Right cardiac atrium (tissue), 5 donors: ENCODE measurements at regions not wholly inside any gene's neighbourhood (a gene's known extent, or its start where the extent isn't known, plus 50 kb on each side); places are given as distances from the start of the nearest gene placed in this dataset.
A peak's percentile ranks its signal among the peaks of the same experiment; 100 is the strongest.
"Not testable (repeated sequence)": the region's sequence is repeated elsewhere in the genome, so short reads cannot be mapped to it uniquely, and the experiment has no call there.

ENCODE experiments used
- ATAC-seq, 2 donors: fragments of 200-7000 bp; cut with Tn5 transposase; one replicate each; pipeline versions ENCODE4 v1.8.0 to v1.9.1; 2020; ENCODE audit warnings: moderate library complexity in 2 of 2, mild to moderate bottlenecking in 1 of 2
- DNase-seq, 3 donors: peaks; one replicate each; pipeline ENCODE4 v3.0.0-alpha.2; 2020
- H3K27ac ChIP-seq: one replicate; pipeline ENCODE4 v1.5.1; 2013; ENCODE audit warnings: mild to moderate bottlenecking, low read length, control low read depth, moderate library complexity
- H3K27me3 ChIP-seq: one replicate; pipeline ENCODE4 v1.6.1; 2013; ENCODE audit not compliant: control insufficient read depth, insufficient read depth
- H3K4me1 ChIP-seq: one replicate; pipeline ENCODE4 v1.6.1; 2013; ENCODE audit warnings: low read length; ENCODE audit not compliant: control insufficient read depth, insufficient read depth
- H3K4me3 ChIP-seq: one replicate; pipeline ENCODE4 v1.5.1; 2013; ENCODE audit warnings: low read length, control low read depth
- H3K9me3 ChIP-seq: one replicate; pipeline ENCODE4 v1.6.1; 2013; ENCODE audit warnings: low read length; ENCODE audit not compliant: control insufficient read depth
- WGBS: extraction: QIAGEN DNeasy Blood & Tissue Kit; methylation state at CpG from one replicate; pipeline ENCODE4 v1.1.7; 2013; 5-methylcytosine and 5-hydroxymethylcytosine counted together
- intact Hi-C, 4 donors: fragments of 100-400 bp; cut with DNase I; formaldehyde crosslinking; loops; one replicate each; pipeline versions ENCODE4 v1.11.0 to v1.14.0; 2022 to 2023
- donor health status: healthy with polysubstance abuse.
- donor health status: DM: no; HTN: yes; CAD: no.
- donor health status: DM: no; HTN: no; CAD: no.
- donor health status: DM: no; HTN: yes; CAD: no; lungs with severe emphysema.
- donor health status: DM: yes; HTN: yes; CAD: no.

DNA sequence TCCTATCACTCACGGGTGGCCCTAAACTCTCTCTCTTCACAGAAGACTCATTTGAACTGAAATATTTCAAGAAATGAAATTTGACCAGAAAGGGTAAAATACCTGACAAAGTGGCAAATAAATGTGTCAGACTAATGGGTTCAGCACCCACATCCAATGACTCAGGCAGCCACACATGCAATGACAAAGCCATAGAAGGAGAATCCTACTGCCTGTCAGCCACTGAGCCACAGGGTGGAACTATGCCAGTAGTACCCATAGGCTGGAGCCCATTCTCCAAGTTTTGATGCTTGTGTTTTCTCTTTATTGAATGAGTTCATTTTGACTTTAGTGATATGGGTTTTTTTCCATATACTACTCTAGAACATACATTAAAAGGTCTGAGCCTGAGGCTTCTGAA, 179.0 kb downstream of the BEND2 start:
- Histone ChIP-seq H3K9me3 (no peaks in the 10 kb centered on the region), H3K4me1 (no peaks in the 10 kb centered on the region), H3K27ac (no peak overlapping the region), H3K4me3 (no peak overlapping the region), H3K27me3 (no peaks in the 10 kb centered on the region)
- no peak for ATAC-seq
- intact Hi-C loops = no loop called here
- 88% methylated on average over 1 of the region's 1 CpG for WGBS
- DNase-seq = no peak

DNA sequence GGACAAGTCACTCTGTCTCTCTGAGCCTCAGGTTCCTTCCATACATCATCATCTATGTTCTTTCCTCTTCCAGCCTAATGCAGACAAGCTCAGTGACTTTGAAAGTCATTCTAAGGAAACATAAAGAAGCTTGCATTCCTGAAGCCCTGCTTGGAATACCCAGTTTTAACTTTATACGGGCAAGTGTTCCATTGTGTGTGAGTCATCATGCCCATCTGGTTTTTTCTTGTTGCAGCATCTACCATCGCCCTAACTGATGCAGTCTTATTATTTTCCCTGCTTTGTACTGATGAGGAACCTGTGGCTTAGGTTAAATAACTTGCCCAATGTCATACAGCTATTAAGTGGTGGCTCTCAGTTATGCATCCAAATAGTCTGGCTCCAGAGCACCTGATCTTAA, 177.9 kb upstream of the RAI2 start:
- Histone ChIP-seq H3K4me3 (no peak overlapping the region), H3K9me3 (no peaks in the 10 kb centered on the region), H3K4me1 (no peaks in the 10 kb centered on the region), H3K27ac (no peak overlapping the region), H3K27me3 (no peaks in the 10 kb centered on the region)
- DNase-seq = no peak
- 80% methylated on average over 2 of the region's 2 CpGs for WGBS
- intact Hi-C loops = no loop called here
- ATAC-seq = no peak

DNA sequence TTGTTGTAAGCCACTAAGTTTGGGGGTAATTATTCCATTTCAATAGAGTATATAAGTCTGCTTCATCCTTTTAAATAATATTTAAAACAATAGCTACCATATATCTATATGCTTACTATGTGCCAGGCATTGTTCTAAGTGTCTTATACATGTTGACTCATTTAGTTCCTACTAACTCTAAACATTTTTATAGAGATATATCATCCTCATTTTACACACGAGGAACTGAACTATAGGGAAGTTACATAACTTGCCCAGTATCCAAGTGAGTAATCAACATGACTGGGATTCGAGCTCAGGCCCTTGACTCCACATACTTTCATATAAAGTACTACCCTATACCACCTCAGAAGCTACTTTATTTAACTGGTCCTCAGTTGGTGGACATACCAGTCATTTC, 175.3 kb upstream of the RAI2 start:
- ATAC-seq = no peak
- Histone ChIP-seq H3K4me1 (no peaks in the 10 kb centered on the region), H3K27ac (no peak overlapping the region), H3K9me3 (no peaks in the 10 kb centered on the region), H3K4me3 (no peak overlapping the region), H3K27me3 (no peaks in the 10 kb centered on the region)
- intact Hi-C loops = no loop called here
- DNase-seq = no peak
- 66% methylated on average over 2 of the region's 2 CpGs for WGBS

DNA sequence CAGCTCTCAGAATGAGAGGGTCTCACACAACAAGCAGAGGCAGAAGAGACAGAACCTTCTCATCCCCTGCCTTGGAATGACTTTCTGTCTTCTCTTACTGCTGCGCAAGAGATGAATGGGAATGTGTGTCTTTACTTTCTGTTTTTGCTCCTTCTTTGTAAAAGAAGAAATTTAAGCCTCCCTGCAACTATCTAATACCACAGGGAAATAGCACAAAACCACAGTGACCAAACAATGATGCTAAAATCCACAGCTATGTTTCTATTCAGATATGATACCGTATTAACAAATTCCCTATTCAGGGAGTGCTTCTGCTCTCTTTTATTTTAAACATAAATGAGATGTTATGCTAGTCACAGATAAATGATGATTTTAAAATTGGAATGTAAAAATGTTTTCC, 173.8 kb upstream of the RAI2 start:
- intact Hi-C loops = no loop called here
- H3K9me3 ChIP-seq = no peaks in the 10 kb centered on the region
- DNase-seq (no peak), ATAC-seq (no peak)
- H3K4me1 ChIP-seq = no peaks in the 10 kb centered on the region
- H3K27me3 ChIP-seq = no peaks in the 10 kb centered on the region
- WGBS = 73% methylated on average over 2 of the region's 2 CpGs
- H3K27ac ChIP-seq = no peak overlapping the region
- no peak overlapping the region for H3K4me3 ChIP-seq

DNA sequence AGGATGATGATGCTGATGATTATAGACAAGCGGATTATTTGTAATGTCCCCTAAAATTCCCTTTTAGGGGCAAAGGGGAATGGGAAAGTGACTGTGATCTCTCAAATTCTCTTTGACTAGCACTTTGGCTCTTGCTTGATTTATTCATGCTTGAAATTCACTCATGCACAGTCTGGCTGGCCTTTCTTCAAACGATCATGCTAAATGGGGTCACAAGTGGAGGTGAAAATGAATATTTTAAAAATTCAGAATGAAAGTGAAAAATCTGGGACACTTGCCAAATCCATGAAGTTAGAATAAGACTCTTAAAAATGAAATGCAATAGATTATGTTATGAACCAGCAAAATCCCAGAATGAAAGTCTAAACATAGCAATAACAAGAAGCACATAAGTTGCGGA, 173.4 kb upstream of the RAI2 start:
- Histone ChIP-seq H3K4me1 (no peaks in the 10 kb centered on the region), H3K27me3 (no peaks in the 10 kb centered on the region)
- WGBS = 78% methylated on average over 3 of the region's 3 CpGs

DNA sequence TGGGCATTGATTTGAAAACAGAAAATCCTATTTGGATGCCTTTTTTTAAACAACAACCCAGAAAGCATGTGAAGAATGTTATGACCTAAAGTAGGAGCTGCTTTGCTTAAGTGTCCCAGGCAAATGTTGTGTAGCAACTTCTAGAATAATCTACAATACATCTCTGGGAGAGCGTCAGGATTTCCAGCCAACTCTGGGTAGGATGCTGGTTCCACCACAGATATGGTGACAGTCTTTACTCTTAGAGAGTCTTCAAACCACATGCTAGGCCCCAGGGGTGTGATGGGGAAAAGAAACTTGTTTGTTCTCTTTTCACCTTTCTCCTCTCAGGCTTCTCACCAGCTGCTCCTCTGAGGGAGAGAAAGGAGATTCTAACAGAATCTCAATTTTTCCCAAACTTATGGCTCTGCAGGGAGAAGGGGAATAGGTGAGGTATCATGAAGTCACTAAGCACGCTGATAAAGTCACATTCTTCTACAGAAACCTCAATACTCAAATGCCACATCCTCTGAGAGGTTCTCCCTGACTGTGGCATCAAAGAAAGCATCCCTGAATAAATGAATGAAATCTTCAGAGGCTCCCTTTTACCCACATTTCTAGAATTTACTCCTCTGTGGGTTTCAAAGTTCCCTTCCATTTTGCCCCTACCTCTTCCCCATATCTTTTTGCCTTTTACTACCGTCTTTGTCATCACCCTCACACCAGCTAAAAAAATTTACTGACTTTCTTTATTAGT, 171.6 kb upstream of the RAI2 start:
- H3K4me1 ChIP-seq = no peaks in the 10 kb centered on the region
- H3K9me3 ChIP-seq = no peaks in the 10 kb centered on the region
- no peaks in the 10 kb centered on the region for H3K27me3 ChIP-seq
- H3K4me3 ChIP-seq = no peak overlapping the region
- no peak overlapping the region for H3K27ac ChIP-seq
- intact Hi-C loops = no loop called here
- 80% methylated on average over 3 of the region's 3 CpGs for WGBS
- ATAC-seq = no peak
- no peak for DNase-seq

More for the DNA sequence above, 173.4 kb upstream of the RAI2 start:
- Histone ChIP-seq H3K9me3 (no peaks in the 10 kb centered on the region), H3K27ac (no peak overlapping the region), H3K4me3 (no peak overlapping the region)
- ATAC-seq (no peak), DNase-seq (no peak)
- intact Hi-C loops = no loop called here

DNA sequence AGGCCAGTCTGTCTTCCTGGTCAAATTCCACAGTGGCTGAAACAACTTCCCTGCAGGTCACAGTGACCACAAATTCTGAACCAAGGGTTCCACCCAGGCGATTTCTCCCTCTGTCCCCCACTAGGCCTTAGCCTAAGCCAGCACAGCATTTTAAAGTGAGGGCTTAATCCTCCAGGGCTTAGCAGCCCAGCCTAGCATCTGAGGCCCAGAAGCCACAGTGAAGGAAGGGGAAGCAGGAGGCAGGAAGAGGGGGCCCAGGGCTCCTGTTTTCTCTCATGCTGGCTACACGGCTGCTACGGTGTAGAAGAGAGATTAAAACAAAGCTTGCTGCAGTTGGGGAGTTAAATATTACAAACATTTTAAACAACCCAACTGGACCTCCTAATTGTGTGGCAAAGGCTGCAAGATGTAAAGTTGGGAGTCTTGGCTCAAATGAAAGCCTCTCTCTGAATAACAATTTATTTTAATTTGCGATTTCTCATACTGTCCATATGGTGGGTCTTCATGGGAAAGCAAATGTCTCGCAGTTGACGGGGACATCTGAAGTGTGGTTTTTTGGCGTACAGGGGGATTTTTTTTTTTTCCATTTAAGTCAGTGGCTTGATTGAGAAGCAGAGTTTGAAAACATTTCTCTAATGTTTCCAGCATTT, 170.8 kb upstream of the RAI2 start:
- Histone ChIP-seq H3K27me3 (no peaks in the 10 kb centered on the region), H3K4me1 (no peaks in the 10 kb centered on the region), H3K9me3 (no peaks in the 10 kb centered on the region), H3K4me3 (no peak overlapping the region), H3K27ac (no peak overlapping the region)
- ATAC-seq = no peak
- no peak for DNase-seq
- WGBS = 76% methylated on average over 7 of the region's 7 CpGs
- intact Hi-C loops = no loop called here

DNA sequence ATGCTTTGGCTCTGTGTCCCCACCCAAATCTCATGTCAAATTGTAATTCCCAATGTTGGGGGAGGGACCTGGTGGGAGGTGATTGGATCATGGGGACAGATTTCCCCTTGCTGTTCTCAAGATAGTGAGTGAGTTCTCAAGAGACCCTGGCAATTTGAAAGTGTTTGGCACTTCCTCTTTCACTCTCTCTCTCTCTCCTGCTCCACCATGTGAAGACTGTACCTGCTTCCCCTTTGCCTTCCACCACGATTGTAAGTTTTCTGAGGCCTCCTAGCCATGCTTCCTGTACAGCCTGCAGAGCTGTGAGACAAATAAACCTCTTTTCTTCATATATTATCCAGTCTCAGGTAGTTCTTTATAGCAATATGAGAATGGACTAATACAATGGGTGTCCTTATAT, 169.6 kb upstream of the RAI2 start:
- H3K4me1 ChIP-seq, H3K9me3 ChIP-seq, DNase-seq, intact Hi-C loops, ATAC-seq, H3K27ac ChIP-seq, H3K4me3 ChIP-seq, H3K27me3 ChIP-seq: not testable (repeated sequence)
- 62% methylated on average over 1 of the region's 1 CpG for WGBS

DNA sequence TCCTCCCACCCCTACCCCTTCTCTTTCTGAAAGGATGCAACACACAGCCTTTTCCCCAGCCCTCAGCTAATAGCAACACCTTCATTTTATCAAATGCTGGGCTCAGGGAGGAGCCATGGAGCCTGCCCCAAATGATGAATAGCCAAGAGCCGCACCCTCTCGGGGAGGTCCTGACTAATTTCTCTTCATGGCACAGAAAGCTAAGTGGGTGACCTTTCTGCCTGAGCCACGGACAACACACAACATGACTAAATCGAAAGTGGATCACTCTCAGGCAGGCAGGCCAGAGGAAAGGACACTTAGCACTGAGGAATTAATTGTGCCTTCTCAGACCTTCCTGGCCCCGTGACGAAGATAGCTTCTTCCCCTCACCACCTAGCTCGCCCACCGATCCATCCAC, 165.1 kb upstream of the RAI2 start:
- Histone ChIP-seq H3K9me3 (no peaks in the 10 kb centered on the region), H3K4me1 (no peaks in the 10 kb centered on the region), H3K4me3 (no peak overlapping the region), H3K27me3 (no peaks in the 10 kb centered on the region), H3K27ac (no peak overlapping the region)
- DNase-seq (no peak), ATAC-seq (peak in 1 of 2 donors; percentile 73)
- 49% methylated on average over 8 of the region's 8 CpGs for WGBS
- intact Hi-C loops = no loop called here

DNA sequence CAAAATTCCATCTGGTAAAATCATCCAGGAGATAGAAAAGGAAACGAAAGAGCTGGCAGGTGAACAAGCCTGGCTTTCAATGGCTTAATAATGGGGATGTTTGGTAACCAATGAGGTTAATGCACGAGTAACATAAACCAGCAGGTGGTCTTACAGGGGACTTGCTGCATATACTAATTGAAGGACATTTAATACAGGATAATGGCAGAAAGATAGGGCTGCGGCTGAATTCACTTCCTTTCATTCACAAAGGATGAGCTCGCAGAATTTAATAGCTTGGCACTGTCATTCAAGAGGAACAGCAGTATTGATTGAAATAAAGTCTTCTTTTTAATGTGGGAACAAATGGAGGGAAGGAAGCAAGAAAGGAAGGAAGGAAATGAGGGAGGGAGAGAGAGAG, 156.3 kb upstream of the RAI2 start:
- intact Hi-C loops = no loop called here
- DNase-seq = no peak
- no peaks in the 10 kb centered on the region for H3K27me3 ChIP-seq
- WGBS = 31% methylated on average over 4 of the region's 4 CpGs
- no peak overlapping the region for H3K27ac ChIP-seq
- H3K4me1 ChIP-seq = no peaks in the 10 kb centered on the region
- no peaks in the 10 kb centered on the region for H3K9me3 ChIP-seq
- no peak overlapping the region for H3K4me3 ChIP-seq
- no peak for ATAC-seq

DNA sequence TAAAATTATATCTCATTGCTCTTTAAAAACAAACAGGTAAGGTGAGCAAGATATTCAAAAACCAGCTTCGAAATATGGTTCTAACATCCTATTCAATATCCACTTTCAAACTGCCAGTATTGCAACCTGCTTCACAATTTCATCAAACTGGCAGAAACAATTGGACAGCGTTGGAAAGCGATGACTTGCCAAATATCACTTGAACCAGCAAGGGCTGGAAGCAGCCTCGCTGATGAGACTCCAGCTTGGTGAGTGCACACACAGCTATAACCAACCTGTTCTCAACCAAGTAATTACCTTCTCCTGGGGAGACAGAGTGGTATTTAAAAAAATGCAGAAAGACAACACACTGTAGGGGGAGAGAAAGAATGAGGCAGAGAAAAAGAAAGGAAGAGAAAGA, 155.8 kb upstream of the RAI2 start:
- intact Hi-C loops = no loop called here

More for the DNA sequence above, 155.8 kb upstream of the RAI2 start:
- ATAC-seq (no peak), DNase-seq (no peak)
- no peaks in the 10 kb centered on the region for H3K27me3 ChIP-seq
- no peak overlapping the region for H3K4me3 ChIP-seq
- no peaks in the 10 kb centered on the region for H3K4me1 ChIP-seq
- no peaks in the 10 kb centered on the region for H3K9me3 ChIP-seq
- no peak overlapping the region for H3K27ac ChIP-seq
- 60% methylated on average over 4 of the region's 4 CpGs for WGBS
